LNCaP clone FGC (cell line): ENCODE measurements at regions not wholly inside any gene's neighbourhood (a gene's known extent, or its start where the extent isn't known, plus 50 kb on each side); places are given as distances from the start of the nearest gene placed in this dataset.
A peak's percentile ranks its signal among the peaks of the same experiment; 100 is the strongest.

Source experiments
- DNase-seq: peaks from one replicate; pipeline ENCODE4 v3.0.0-alpha.2; 2011; ENCODE audit warnings: low read depth
- H3K4me3 ChIP-seq: 2 replicates; pipeline ENCODE4 v1.5.1; 2011; ENCODE audit warnings: mild to moderate bottlenecking, low read depth, low read length, control low read depth
- TF ChIP-seq, protein P1 (sequence below): IDR thresholded peaks from 2 replicates; pipeline ENCODE4 v1.5.1; 2012; ENCODE audit warnings: mild to moderate bottlenecking; ENCODE audit not compliant: control insufficient read depth, insufficient read depth; ENCODE audit errors: extremely low read depth

DNA sequence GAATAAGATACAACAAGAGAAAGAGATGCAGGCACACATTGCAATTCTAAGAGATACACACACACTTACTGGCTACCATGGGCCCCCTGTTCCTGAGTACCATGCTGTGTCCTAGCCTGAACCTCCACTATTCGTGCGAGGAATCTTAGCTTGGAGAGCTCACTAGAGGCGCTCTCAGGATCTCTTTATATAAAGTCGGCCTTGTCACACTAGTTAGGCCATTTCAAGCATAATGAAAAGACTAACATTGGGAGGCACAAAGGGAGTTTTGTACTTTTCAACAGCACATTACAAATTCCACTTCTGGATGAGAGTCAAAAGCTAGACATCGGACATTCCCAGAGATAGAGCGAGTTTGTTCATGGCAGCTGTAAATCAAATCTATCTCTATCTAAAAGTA is 365.2 kb downstream of the DSEL start:
- TF ChIP-seq, protein P1, sequence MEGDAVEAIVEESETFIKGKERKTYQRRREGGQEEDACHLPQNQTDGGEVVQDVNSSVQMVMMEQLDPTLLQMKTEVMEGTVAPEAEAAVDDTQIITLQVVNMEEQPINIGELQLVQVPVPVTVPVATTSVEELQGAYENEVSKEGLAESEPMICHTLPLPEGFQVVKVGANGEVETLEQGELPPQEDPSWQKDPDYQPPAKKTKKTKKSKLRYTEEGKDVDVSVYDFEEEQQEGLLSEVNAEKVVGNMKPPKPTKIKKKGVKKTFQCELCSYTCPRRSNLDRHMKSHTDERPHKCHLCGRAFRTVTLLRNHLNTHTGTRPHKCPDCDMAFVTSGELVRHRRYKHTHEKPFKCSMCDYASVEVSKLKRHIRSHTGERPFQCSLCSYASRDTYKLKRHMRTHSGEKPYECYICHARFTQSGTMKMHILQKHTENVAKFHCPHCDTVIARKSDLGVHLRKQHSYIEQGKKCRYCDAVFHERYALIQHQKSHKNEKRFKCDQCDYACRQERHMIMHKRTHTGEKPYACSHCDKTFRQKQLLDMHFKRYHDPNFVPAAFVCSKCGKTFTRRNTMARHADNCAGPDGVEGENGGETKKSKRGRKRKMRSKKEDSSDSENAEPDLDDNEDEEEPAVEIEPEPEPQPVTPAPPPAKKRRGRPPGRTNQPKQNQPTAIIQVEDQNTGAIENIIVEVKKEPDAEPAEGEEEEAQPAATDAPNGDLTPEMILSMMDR = no peak
- no peak for DNase-seq
- no peak overlapping the region for H3K4me3 ChIP-seq

DNA sequence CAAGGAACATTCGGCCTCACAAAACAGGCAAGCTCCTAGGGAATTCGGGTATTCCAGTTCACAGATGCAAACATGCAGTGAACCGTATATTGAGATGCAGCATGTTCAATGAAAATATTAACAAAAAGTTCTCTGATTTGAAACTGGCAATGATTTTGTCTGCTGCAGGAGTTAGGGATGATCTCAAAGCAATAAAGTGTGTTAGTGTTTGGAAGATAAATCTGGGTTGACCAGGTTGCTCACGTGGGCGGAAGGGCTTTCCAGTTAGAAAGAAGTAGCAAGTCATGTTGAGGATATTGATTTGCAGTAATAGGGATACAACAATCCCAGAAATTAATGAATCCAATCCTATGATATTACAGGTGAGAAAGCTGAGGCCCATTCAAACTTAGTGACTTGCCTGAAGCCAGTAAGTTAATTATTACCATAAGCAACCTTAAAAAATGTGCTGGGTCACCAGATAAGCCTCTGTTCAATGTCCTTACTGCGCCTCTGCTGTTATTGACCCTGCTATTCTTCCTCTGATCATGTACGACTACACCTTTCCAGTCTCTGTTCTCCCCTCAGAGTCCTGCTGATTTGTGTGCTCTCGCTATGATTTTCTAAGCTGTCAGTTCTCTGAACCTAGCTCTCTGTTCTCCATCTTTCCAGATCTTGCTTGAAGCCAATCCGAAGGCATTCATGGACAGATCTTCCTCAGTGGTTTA is 370.8 kb downstream of the DSEL start:
- TF ChIP-seq, protein P1 = no peak
- H3K4me3 ChIP-seq = no peak overlapping the region
- no peak for DNase-seq

DNA sequence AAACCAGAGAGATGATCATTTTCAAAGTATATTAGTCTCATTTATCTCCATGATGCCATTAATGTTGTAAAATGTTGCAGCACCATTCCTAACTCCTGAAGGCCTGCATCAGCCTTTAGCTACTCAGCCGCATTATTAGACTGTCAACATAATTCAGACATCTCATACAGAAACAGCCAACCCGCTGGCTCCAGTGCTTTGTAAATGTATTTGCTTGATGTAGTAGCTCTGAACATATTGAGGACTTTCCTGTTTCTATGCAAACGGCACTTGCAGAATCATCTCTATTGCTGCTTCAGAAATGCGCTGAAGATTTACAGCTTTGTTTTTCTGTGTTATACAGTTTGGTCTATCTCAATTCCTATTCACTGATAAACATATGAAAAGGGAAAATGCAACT is 372.2 kb downstream of the DSEL start:
- no peak overlapping the region for H3K4me3 ChIP-seq
- no peak for DNase-seq
- TF ChIP-seq, protein P1 = no peak

DNA sequence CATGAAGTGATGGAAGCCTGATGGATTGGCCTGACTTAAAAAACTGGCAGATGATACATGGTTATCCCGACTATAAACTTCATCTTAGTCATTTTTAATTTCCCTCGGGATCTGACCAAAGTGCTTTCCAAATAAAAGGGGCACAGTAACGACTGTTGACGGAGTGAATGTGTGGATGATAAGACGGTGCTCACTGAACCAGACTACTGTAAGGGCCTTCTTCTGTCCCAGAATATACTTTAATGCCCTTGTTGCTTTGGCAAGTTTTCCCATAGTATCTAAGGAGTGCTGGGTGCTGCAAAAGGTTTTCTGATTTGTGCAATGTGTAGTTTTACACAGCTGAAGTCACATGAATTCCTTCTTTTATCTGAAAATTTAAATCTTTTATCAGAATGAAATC is 373.5 kb downstream of the DSEL start:
- TF ChIP-seq, protein P1 = no peak
- no peak overlapping the region for H3K4me3 ChIP-seq
- DNase-seq = no peak

DNA sequence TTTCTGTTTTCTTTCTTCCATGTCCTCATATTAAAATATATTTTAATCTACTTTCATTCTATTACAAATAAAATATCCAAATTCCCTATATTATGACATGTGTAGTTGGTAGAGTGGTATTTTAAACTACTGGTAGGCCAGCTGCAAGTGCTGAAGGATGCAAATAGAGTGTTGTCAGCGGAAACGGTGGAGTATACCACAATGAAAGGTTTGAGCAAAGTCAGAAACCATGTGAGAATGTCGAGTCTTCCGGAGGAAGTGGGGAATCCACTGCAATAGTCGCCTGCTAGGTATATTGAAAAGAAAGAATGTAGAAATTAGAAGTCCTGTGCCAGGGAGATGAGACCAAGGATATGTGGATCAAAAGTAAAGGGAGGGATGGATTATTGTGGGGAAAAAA is 373.9 kb downstream of the DSEL start:
- TF ChIP-seq, protein P1 = no peak
- no peak overlapping the region for H3K4me3 ChIP-seq
- no peak for DNase-seq

DNA sequence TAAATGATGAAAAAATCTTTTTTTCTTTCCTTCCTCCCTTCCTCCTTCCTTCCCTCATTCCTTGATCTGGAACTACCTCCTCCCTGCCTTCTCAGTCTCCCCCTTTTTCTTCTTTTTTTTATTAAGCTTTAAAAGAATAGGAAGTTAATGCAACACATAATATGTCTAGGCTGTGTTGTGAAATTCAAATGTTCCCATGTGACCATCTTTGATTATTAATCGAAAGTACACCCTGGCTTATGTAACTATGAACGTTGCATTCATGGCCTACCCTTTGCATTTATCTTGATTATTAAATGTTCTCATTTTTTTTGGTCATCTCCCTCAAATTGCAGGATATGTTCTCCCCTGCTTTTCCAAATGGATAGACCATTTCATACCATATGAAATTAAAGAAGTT is 376.0 kb downstream of the DSEL start:
- TF ChIP-seq, protein P1 = no peak
- no peak for DNase-seq
- H3K4me3 ChIP-seq = no peak overlapping the region

DNA sequence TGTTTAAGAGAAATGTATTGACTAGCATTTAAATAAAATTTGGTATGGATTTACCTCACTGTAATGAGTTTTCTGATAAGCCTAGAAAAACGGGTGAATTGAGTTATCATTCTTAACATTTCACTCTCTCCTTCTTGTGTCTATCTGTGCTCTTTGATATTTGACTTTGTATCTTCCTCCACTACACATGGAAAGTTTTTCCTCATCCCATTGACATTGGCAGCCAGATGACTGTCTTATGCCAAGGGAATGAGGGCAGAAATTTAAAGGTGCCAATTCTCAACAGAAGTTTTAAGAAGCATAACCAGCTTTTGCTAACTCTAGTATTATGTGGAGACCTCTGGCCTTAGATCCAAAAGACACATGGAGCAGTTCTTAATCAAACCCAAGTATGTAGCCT is 376.6 kb downstream of the DSEL start:
- DNase-seq = peak; percentile 41
- H3K4me3 ChIP-seq = no peak overlapping the region
- TF ChIP-seq, protein P1 = no peak
